Loucy (cell line): ENCODE measurements at regions not wholly inside any gene's neighbourhood (a gene's known extent, or its start where the extent isn't known, plus 50 kb on each side); places are given as distances from the start of the nearest gene placed in this dataset.
"Not testable (repeated sequence)": the region's sequence is repeated elsewhere in the genome, so short reads cannot be mapped to it uniquely, and the experiment has no call there.

Experiments used
- H2AFZ ChIP-seq: fragments of 200-600 bp; sonication (generic); 2 replicates; pipeline ENCODE4 v1.6.0; 2016; ENCODE audit warnings: antibody characterized with exemption, mild to moderate bottlenecking, low read length, moderate library complexity
- H3F3A ChIP-seq: fragments of 200-600 bp; 2 replicates; pipeline ENCODE4 v1.6.0; 2016; ENCODE audit warnings: antibody characterized with exemption, low read depth, mild to moderate bottlenecking
- H3K27me3 ChIP-seq: fragments of 200-600 bp; sonication (generic); 2 replicates; pipeline ENCODE4 v1.6.1; 2014; ENCODE audit warnings: low read length, mild to moderate bottlenecking; ENCODE audit not compliant: insufficient read depth, poor library complexity, severe bottlenecking
- H3K36me3 ChIP-seq: fragments of 200-600 bp; sonication (generic); 2 replicates; pipeline ENCODE4 v1.6.1; 2016; ENCODE audit warnings: low read length; ENCODE audit not compliant: insufficient read depth
- H3K4me1 ChIP-seq: fragments of 200-600 bp; sonication (generic); 2 replicates; pipeline ENCODE4 v1.5.1; 2014; ENCODE audit warnings: low read length, mild to moderate bottlenecking; ENCODE audit not compliant: insufficient read depth, poor library complexity, severe bottlenecking
- H3K4me2 ChIP-seq: fragments of 200-600 bp; sonication (generic); 2 replicates; pipeline ENCODE4 v1.6.0; 2014; ENCODE audit warnings: antibody characterized with exemption, low read length, low read depth, mild to moderate bottlenecking; ENCODE audit not compliant: poor library complexity, severe bottlenecking
- H3K4me3 ChIP-seq: fragments of 200-600 bp; sonication (generic); 2 replicates; pipeline ENCODE4 v1.5.1; 2014; ENCODE audit warnings: low read length, mild to moderate bottlenecking, mixed read lengths; ENCODE audit not compliant: poor library complexity, severe bottlenecking
- H3K79me2 ChIP-seq: fragments of 200-600 bp; sonication (generic); 2 replicates; pipeline ENCODE4 v1.6.1; 2014; ENCODE audit warnings: low read length; ENCODE audit not compliant: insufficient read depth
- H3K9ac ChIP-seq: fragments of 200-600 bp; sonication (generic); 2 replicates; pipeline ENCODE4 v1.6.0; 2014; ENCODE audit warnings: mild to moderate bottlenecking, low read depth, low read length, moderate library complexity; ENCODE audit not compliant: poor library complexity, severe bottlenecking
- H3K9me2 ChIP-seq: fragments of 200-600 bp; sonication (generic); replicated peaks from 2 replicates; pipeline ENCODE4 v1.6.1; 2016; ENCODE audit warnings: low read depth, low read length, mixed read lengths
- H3K9me3 ChIP-seq: fragments of 200-600 bp; sonication (generic); 2 replicates; pipeline ENCODE4 v1.6.1; 2014; ENCODE audit warnings: mild to moderate bottlenecking, antibody characterized with exemption, low read length, low read depth; ENCODE audit not compliant: insufficient read depth
- H4K20me1 ChIP-seq: fragments of 200-600 bp; sonication (generic); 2 replicates; pipeline ENCODE4 v1.6.0; 2014; ENCODE audit warnings: antibody characterized with exemption, low read length, mild to moderate bottlenecking; ENCODE audit not compliant: insufficient read depth, poor library complexity, severe bottlenecking
- EZH2phosphoT487 ChIP-seq: fragments of 200-600 bp; IDR thresholded peaks from 2 replicates; pipeline ENCODE4 v1.6.1; 2018; ENCODE audit warnings: antibody characterized with exemption, mild to moderate bottlenecking, moderate library complexity, borderline replicate concordance
- TF ChIP-seq, protein P1 (sequence below): fragments of 200-600 bp; sonication (generic); conservative IDR thresholded peaks from 2 replicates; pipeline ENCODE4 v1.5.1; 2014; ENCODE audit warnings: mild to moderate bottlenecking, antibody characterized with exemption, low read length

DNA sequence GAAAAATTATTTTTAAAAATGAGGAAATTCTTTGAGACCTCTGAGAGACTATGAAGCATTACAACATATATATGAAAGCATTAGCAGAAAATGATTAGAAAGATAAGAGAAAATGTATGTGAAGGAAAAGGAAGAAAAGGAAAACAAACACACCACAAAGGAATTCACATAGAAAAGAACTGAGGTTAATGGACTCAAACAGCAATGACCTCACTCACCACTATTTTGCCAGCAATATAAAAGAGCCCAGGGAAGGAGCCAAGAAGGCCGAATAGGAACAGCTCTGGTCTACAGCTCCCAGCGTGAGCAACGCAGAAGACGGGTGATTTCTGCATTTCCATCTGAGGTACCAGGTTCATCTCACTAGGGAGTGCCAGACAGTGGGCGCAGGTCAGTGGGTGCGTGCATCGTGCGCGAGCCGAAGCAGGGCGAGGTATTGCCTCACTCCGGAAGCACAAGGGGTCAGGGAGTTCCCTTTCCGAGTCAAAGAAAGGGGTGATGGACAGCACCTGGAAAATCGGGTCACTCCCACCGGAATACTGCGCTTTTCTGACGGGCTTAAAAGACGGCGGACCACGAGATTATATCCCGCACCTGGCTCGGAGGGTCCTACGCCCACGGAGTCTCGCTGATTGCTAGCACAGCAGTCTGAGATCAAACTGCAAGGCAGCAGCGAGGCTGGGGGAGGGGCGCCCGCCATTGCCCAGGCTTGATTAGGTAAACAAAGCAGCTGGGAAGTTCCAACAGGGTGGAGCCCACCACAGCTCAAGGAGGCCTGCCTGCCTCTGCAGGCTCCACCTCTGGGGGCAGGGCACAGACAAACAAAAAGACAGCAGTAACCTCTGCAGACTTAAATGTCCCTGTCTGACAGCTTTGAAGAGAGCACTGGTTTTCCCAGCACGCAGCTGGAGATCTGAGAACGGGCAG, 1075.2 kb upstream of the NOVA1 start:
- not testable (repeated sequence) for H3K9ac ChIP-seq, H4K20me1 ChIP-seq, H3K4me2 ChIP-seq, H3K79me2 ChIP-seq, H3F3A ChIP-seq, H3K36me3 ChIP-seq, H3K27me3 ChIP-seq, H3K4me3 ChIP-seq, H3K9me2 ChIP-seq, H3K4me1 ChIP-seq, H3K9me3 ChIP-seq, H2AFZ ChIP-seq

DNA sequence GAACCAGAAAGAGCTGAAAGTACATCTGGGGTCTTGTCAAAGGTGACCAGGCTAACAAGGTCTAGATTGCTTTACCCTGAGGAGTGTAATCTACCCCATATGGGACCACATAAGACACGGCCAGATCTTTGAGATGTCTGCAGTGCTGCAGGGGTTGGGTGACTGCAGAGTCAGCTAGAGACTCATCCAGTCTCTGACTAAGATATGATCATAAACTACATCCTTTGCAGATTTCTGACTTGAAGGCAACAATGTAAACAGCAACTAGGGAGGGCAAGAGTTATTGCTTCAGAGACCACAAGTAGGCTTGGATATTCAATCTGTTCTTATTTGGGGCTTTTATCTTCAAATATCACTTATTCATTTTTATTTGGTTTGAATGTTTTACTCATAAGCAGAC, 1080.5 kb upstream of the FOXG1 start:
- Histone ChIP-seq H3K9ac (no peak overlapping the region), H2AFZ (no peak overlapping the region), H3K4me3 (no peak overlapping the region), H3K79me2 (no peaks in the 10 kb centered on the region), H3K4me2 (no peak overlapping the region), H3F3A (no peaks in the 10 kb centered on the region), H3K4me1 (no peaks in the 10 kb centered on the region), H3K27me3 (no peaks in the 10 kb centered on the region), H3K9me2 (no peaks in the 10 kb centered on the region), H3K36me3 (no peaks in the 10 kb centered on the region), H4K20me1 (no peaks in the 10 kb centered on the region), H3K9me3 (no peaks in the 10 kb centered on the region)
- no peak for TF ChIP-seq EZH2phosphoT487
- TF ChIP-seq, protein P1, sequence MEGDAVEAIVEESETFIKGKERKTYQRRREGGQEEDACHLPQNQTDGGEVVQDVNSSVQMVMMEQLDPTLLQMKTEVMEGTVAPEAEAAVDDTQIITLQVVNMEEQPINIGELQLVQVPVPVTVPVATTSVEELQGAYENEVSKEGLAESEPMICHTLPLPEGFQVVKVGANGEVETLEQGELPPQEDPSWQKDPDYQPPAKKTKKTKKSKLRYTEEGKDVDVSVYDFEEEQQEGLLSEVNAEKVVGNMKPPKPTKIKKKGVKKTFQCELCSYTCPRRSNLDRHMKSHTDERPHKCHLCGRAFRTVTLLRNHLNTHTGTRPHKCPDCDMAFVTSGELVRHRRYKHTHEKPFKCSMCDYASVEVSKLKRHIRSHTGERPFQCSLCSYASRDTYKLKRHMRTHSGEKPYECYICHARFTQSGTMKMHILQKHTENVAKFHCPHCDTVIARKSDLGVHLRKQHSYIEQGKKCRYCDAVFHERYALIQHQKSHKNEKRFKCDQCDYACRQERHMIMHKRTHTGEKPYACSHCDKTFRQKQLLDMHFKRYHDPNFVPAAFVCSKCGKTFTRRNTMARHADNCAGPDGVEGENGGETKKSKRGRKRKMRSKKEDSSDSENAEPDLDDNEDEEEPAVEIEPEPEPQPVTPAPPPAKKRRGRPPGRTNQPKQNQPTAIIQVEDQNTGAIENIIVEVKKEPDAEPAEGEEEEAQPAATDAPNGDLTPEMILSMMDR: no peak

DNA sequence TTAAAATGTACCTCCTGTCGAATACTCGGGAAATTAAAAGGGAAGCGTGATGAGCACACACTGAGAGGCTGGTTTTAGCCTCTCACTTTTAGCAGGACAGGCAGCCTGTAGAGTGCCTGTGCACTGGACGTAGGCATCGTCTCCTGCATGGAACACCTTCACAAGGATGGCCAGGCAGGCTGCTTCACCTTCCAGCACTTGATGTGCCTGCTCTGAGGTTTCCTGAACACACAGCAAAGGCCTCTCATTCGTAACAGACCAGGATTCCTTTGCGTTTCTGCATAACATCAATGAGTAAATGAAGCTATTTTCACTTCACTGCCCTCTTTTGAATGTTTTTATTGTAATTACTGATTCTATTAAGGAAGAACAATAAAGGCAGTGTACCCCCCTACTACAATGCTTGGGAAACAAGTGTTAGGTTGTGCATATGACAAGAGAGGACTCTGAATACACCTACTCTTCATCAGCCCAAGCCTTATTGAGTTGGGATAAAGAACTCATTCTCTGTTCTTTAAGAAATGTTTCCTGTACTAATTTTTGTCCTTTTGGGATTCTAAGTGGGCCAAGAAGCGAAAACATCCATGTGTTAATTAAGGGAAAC, 1077.6 kb upstream of the FOXG1 start:
- Histone ChIP-seq H2AFZ (no peak overlapping the region), H3K4me3 (no peak overlapping the region), H3K9me3 (no peaks in the 10 kb centered on the region), H3K9me2 (no peaks in the 10 kb centered on the region), H3F3A (no peaks in the 10 kb centered on the region), H3K9ac (no peak overlapping the region), H4K20me1 (no peaks in the 10 kb centered on the region), H3K79me2 (no peaks in the 10 kb centered on the region), H3K36me3 (no peaks in the 10 kb centered on the region), H3K27me3 (no peaks in the 10 kb centered on the region), H3K4me2 (no peak overlapping the region), H3K4me1 (no peaks in the 10 kb centered on the region)
- TF ChIP-seq, protein P1: no peak
- no peak for TF ChIP-seq EZH2phosphoT487
